ENCODE measurements at regions not wholly inside any gene's neighbourhood (a gene's known extent, or its start where the extent isn't known, plus 50 kb on each side); places are given as distances from the start of the nearest gene placed in this dataset.

GRCh38 chr7:84536271-84536870 is 341.8 kb upstream of the SEMA3A start:
- peak; percentile 27 for DNase-seq (ENCODE audit: low spot score)

GRCh38 chr7:84535580-84536270 is 341.1 kb upstream of the SEMA3A start:
- DNase-seq (ENCODE audit: low spot score) = no peak

DNA sequence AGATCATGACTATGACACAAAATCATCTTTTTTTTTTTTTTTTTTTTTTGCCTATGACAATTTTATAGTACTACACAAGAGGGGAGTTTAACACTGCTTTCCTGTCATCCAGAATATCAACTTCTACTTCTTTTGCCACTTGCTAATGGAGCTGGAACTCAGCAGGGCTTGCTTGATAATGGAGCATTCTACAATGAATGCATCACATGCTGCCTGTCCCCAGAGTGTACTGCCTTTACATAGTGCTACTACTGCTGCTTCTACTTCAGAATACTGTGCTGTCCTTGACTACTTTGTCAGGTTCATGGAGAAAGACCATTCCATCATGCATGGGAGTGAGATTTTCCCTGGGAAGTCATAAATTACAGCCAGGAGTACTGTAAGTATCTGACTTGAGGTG is 338.6 kb upstream of the SEMA3A start:
- no peak for DNase-seq (ENCODE audit: low spot score)

DNA sequence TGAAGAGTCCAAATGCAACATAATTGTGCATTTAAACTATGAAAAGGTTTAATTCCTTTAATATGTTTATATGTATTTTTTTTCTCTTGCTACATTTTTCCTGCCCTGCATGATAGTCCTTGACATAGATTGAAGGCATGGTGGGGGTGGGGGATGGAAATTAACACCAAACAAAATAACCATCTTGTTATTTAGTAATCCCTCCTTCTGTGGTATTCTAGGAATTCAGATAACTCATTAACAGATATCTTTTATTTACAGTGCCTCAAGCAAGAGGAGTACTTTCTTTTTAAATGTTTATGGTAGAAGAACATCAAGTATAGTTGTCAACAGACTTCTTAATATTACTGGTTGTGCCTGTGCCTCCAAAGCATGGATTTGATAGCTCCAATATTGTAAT is 337.6 kb upstream of the SEMA3A start:
- no peak for DNase-seq (ENCODE audit: low spot score)

DNA sequence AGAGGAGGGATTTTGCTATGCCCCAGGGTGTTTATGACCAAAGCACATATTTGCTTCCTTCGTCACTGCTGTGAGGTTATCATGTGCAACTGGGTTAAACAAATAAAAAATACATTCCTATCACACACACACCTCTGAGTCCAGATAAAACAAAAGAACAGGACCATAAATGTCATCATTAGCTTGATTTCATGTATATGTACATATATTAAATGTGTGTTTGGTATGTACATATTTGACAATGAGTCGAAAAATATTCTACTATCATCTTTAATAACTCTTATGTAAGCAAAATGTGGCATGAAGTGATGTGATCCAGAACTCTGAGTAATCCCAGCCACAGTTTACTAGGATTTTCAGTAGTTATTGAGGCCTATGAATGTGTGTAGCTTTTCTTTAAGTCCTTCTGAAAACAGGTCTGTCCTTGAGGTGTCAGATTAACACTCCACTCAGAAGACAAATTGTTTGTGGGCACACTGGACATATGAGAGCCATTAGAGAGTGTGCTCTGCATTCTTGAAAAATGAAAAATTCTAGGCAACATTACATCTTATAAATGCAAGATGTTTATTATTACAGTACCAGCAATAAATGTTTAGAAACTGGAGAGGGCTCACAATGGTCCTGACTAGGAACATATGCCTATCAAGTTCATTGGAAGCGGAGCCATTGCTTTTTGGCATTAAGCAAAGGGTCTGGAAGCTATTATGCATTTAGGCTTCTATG is 335.1 kb upstream of the SEMA3A start:
- peak; percentile 81 for DNase-seq (ENCODE audit: low spot score)

GRCh38 chr7:84528756-84529479 is 334.3 kb upstream of the SEMA3A start:
- no peak for DNase-seq (ENCODE audit: low spot score)

GRCh38 chr7:84524714-84525694 is 330.4 kb upstream of the SEMA3A start:
- no peak for DNase-seq (ENCODE audit: low spot score)

DNA sequence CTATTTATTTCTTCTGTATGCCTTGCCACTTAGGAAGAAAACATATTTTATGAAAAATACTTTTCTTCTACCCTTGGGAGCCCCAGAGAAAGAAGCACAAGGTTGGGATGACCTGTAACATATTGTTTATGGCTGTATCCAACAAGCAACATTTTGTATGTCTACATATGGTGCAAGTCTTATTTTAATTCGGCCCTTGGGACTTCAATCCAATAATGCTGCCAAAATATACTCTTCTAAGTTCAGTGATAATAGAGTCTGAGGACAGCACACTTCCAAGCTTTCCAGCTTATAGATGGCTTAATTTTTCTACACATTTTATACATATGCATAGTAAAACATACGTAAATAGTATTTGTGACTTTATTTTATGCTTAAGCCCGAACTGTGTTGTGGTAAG is 318.5 kb upstream of the SEMA3A start:
- DNase-seq (ENCODE audit: low spot score) = no peak

DNA sequence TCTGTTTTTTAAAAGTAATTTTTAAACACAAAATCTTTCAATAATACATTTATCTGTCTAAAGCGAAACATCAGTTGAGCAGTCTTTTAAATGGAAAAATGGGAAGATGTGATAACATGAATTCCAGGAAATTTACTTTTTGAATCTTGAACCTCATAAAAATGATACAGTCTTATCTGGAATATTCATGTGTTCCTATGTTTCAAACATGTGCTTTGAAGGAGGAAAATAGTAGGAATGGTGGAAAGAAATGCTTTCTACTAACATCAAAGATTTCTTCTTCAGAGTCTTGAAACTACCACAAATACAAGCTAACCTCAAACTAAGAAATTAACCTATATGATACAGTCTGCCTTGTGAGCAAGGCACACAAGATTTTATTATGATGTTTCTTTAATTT is 317.5 kb upstream of the SEMA3A start:
- no peak for DNase-seq (ENCODE audit: low spot score)

- no peak for DNase-seq (ENCODE audit: low spot score)
These were observed 315.9 kb upstream of the SEMA3A start for GRCh38 chr7:84510505-84510904.

- DNase-seq (ENCODE audit: low spot score) = no peak
These were observed 314.9 kb upstream of the SEMA3A start for GRCh38 chr7:84509522-84509921.

- no peak for DNase-seq (ENCODE audit: low spot score)
These were observed 314.0 kb upstream of the SEMA3A start for GRCh38 chr7:84508606-84509005.

- DNase-seq (ENCODE audit: low spot score) = no peak
These were observed 312.9 kb upstream of the SEMA3A start for GRCh38 chr7:84507529-84507928.

DNA sequence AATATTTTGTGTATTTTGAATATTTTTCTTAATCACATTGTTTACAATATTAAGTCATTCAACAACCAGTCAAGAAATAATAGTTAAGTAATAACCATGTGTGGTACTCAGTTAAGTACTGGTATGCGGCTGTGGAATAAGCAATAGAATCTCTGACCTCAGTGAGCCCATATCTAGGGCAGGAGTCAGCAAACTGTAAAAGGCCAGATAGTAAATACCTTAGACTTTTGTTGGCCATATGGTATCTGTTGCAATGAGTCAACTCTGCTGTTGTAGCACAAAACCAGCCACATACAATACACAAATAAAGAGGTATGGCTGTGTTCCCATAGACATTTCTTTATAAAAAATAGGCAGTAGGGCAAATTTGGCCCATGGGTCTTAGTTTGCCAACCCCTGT is 311.6 kb upstream of the SEMA3A start:
- DNase-seq (ENCODE audit: low spot score) = no peak

DNA sequence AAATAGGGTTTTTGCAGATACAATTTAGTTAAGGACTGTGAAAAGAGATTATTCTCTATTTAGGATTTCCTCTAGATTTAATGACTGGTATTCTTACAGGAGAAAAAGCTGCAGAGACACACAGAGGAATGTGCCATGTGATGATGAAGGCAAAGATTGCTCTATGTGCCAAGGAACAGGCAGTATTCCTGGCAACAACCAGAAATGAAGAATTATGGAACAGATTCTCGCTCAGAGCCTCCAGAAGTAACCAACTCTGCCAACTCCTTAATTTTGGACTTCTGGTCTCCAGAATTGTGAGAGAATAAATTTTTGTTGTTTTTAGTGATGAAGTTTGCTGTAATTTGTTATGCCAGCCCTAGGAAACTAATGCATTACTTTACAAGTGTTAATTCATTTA is 307.6 kb upstream of the SEMA3A start:
- DNase-seq (ENCODE audit: low spot score) = no peak

DNA sequence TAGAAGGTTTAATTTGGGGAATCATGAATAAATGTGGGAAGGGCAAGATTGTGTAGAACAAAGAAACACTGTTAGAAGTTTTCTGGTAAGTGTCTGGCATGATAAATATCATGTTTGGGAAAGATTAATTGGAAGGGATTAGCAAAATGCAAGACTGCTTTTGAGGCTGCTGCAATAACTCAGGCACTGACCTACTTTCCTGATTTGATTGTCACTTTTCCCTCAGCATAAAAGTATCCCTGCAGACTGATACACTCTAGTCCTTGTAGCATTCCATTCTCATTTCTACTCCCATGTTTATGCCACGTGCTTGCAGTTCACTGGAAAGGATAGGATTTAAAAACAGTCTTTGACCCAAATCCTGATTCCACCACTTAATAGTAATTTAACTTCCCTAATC is 303.3 kb upstream of the SEMA3A start:
- DNase-seq (ENCODE audit: low spot score) = no peak

- DNase-seq (ENCODE audit: low spot score) = no peak
These were observed 300.5 kb upstream of the SEMA3A start for GRCh38 chr7:84495128-84495527.

- no peak for DNase-seq (ENCODE audit: low spot score)
These were observed 297.8 kb upstream of the SEMA3A start for GRCh38 chr7:84492098-84493034.

DNA sequence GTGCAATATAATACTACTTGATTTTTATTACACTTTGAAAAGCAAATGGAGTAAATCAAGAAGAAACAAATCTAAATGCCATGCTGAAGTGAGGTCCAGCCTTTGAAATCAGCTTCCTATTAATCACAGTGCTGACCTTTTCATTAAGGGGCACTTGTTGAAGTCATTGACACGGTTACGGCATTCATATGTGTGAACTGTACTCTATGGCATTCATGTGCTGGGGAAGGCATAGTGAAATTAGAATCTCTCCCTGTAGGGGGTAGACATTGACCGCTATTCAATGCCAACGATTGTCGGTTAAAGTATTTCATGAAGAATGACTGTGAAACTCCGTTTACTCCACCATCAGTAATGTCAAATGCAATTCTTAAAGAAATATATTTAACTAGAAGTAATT is 296.1 kb upstream of the SEMA3A start:
- DNase-seq (ENCODE audit: low spot score) = no peak

GRCh38 chr7:84484502-84485079 is 290.0 kb upstream of the SEMA3A start:
- peak; percentile 27 for DNase-seq (ENCODE audit: low spot score)

Data from LoVo (cell line).